Gastroesophageal sphincter (tissue), 4 donors: ENCODE measurements at regions not wholly inside any gene's neighbourhood (a gene's known extent, or its start where the extent isn't known, plus 50 kb on each side); places are given as distances from the start of the nearest gene placed in this dataset.

Experiments used
- ATAC-seq: fragments of 150-250 bp; one replicate; pipeline ENCODE4 v1.9.1; 2016; ENCODE audit warnings: mild to moderate bottlenecking, moderate library complexity
- H3K27ac ChIP-seq, 4 donors: fragments of 200-600 bp; sonication (generic) in 3 of 4; 1 replicate in 3 of 4; 2 replicates in 1 of 4; pipeline ENCODE4 v1.5.1; 2016 to 2019
- H3K27me3 ChIP-seq: fragments of 200-600 bp; sonication (generic); one replicate; pipeline ENCODE4 v1.5.1; 2019
- H3K36me3 ChIP-seq, 2 donors: fragments of 200-600 bp; sonication (generic); one replicate each; pipeline ENCODE4 v1.5.1; 2019; ENCODE audit warnings: control low read depth in 1 of 2
- H3K4me1 ChIP-seq, 3 donors: fragments of 200-600 bp; sonication (generic); 1 replicate in 2 of 3; 2 replicates in 1 of 3; pipeline ENCODE4 v1.5.1; 2016 to 2019; ENCODE audit warnings: control low read depth in 2 of 3
- H3K4me3 ChIP-seq, 2 donors: fragments of 200-600 bp; sonication (generic); one replicate each; pipeline ENCODE4 v1.5.1; 2019; ENCODE audit warnings: mild to moderate bottlenecking in 1 of 2, moderate library complexity in 1 of 2
- H3K9me3 ChIP-seq, 3 donors: fragments of 200-600 bp; sonication (generic); one replicate each; pipeline ENCODE4 v1.5.1; 2017 to 2019; ENCODE audit warnings: control low read depth in 2 of 3
- EP300 ChIP-seq: sonication (generic); formaldehyde crosslinking; IDR thresholded peaks from one replicate; pipeline ENCODE4 v1.6.1; 2017; ENCODE audit warnings: antibody characterized with exemption, mild to moderate bottlenecking
- POLR2A ChIP-seq, 2 donors: fragments of 450-650 bp; IDR thresholded peaks; one replicate each; pipeline ENCODE4 v1.6.1; 2017; ENCODE audit warnings: antibody characterized with exemption in 2 of 2, mild to moderate bottlenecking in 2 of 2, moderate library complexity in 1 of 2
- POLR2AphosphoS5 ChIP-seq: sonication (generic); formaldehyde crosslinking; IDR thresholded peaks from one replicate; pipeline ENCODE4 v1.6.1; 2017; ENCODE audit warnings: antibody characterized with exemption
- WGBS, 2 donors: methylation state at CpG; one replicate each; pipeline ENCODE4 v1.1.5; 2018; ENCODE audit warnings: low coverage in 1 of 2; 5-methylcytosine and 5-hydroxymethylcytosine counted together
- TF ChIP-seq, protein P1 (sequence below), 4 experiments: fragments of 200-600 bp in 2 of 4; fragments of 450-650 bp in 2 of 4; sonication (generic) in 1 of 4; IDR thresholded peaks; one replicate each; pipeline ENCODE4 v1.5.1; 2017 to 2019; ENCODE audit warnings: antibody characterized with exemption in 4 of 4, mild to moderate bottlenecking in 2 of 4, moderate library complexity in 2 of 4

GRCh38 chr3:153951276-153951675 is 169.9 kb upstream of the ARHGEF26 start:
- ATAC-seq = no peak
- no peak overlapping the region for H3K27ac ChIP-seq
- peaks cover 0 to 3% (median 0%) of the 10 kb centered on the region in 3 donors for H3K9me3 ChIP-seq
- H3K27me3 ChIP-seq = no peaks in the 10 kb centered on the region
- H3K4me3 ChIP-seq = no peak overlapping the region
- TF ChIP-seq, protein P1, sequence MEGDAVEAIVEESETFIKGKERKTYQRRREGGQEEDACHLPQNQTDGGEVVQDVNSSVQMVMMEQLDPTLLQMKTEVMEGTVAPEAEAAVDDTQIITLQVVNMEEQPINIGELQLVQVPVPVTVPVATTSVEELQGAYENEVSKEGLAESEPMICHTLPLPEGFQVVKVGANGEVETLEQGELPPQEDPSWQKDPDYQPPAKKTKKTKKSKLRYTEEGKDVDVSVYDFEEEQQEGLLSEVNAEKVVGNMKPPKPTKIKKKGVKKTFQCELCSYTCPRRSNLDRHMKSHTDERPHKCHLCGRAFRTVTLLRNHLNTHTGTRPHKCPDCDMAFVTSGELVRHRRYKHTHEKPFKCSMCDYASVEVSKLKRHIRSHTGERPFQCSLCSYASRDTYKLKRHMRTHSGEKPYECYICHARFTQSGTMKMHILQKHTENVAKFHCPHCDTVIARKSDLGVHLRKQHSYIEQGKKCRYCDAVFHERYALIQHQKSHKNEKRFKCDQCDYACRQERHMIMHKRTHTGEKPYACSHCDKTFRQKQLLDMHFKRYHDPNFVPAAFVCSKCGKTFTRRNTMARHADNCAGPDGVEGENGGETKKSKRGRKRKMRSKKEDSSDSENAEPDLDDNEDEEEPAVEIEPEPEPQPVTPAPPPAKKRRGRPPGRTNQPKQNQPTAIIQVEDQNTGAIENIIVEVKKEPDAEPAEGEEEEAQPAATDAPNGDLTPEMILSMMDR (IDR thresholded peaks at IDR 0.05) = no peak
- TF ChIP-seq POLR2A (IDR thresholded peaks at IDR 0.05) = no peak
- TF ChIP-seq POLR2AphosphoS5 = no peak
- TF ChIP-seq EP300 = no peak
- no peaks in the 10 kb centered on the region for H3K4me1 ChIP-seq
- H3K36me3 ChIP-seq = no peaks in the 10 kb centered on the region
- 72 to 75% methylated on average over 2 of the region's 2 CpGs for WGBS, 2 donors

DNA sequence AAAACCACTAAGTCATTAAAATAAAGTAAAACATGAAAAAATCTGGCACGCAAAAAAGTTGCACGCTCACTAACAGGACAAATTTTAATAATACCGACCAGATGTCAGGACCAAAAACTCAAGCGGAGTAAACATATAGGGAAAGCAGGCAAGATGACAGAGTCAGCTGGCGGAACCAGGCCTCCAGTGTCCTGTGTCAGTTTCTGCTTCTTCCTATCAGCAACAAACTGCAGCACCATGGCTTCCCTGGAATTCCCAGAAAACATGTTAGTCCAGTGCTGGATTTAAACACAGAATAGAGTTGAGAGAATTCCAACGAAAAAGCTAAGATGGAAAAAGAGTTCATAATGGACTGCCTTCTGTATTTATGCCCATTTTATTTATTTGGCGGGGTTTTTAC is 169.1 kb upstream of the ARHGEF26 start:
- Histone ChIP-seq H3K27me3 (no peaks in the 10 kb centered on the region), H3K4me1 (no peaks in the 10 kb centered on the region), H3K9me3 (peaks cover 0 to 3% (median 0%) of the 10 kb centered on the region in 3 donors), H3K27ac (no peak overlapping the region), H3K4me3 (no peak overlapping the region), H3K36me3 (no peaks in the 10 kb centered on the region)
- no peak for ATAC-seq
- TF ChIP-seq POLR2A (IDR thresholded peaks at IDR 0.05) (no peak), EP300 (no peak), POLR2AphosphoS5 (no peak)
- TF ChIP-seq, protein P1 (IDR thresholded peaks at IDR 0.05) = no peak
- 87 to 94% methylated on average over 6 to 7 of the region's 7 CpGs for WGBS, 2 donors

DNA sequence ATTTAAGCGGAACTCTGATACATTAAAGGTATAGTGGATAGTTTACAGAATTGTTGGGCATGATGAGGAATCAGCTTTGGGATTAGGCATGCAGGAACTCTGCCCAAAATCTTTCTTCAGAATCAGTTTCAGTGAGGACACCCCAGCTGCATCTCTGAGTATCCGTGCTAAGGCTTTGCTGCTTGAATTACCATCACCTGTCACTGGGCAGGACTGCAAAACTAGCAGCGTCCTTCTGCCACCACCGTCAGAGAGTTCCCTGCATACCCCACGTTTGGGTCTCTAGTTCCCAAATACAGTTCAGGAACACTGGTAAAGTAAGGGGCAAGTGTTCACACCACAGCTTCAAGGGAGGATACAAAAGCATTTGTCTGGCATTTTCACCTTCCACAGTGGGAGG is 164.6 kb upstream of the ARHGEF26 start:
- 80 to 88% methylated on average over 2 to 4 of the region's 5 CpGs for WGBS, 2 donors
- Histone ChIP-seq H3K9me3 (no peaks in the 10 kb centered on the region), H3K4me3 (no peak overlapping the region), H3K4me1 (peaks cover 0 to 22% (median 5%) of the 10 kb centered on the region in 3 donors), H3K27me3 (no peaks in the 10 kb centered on the region), H3K27ac (no peak overlapping the region), H3K36me3 (no peaks in the 10 kb centered on the region)
- TF ChIP-seq, protein P1 (IDR thresholded peaks at IDR 0.05) = no peak
- TF ChIP-seq POLR2A (IDR thresholded peaks at IDR 0.05) (no peak), POLR2AphosphoS5 (no peak), EP300 (no peak)
- no peak for ATAC-seq

- H3K27ac ChIP-seq = no peak overlapping the region
- 33 to 50% methylated on average over 1 of the region's 1 CpG for WGBS, 2 donors
- no peaks in the 10 kb centered on the region for H3K27me3 ChIP-seq
- no peaks in the 10 kb centered on the region for H3K36me3 ChIP-seq
- ATAC-seq = no peak
- no peaks in the 10 kb centered on the region for H3K9me3 ChIP-seq
- TF ChIP-seq POLR2A (IDR thresholded peaks at IDR 0.05) (no peak), EP300 (no peak), POLR2AphosphoS5 (no peak)
- TF ChIP-seq, protein P1 (IDR thresholded peaks at IDR 0.05) = no peak
- H3K4me3 ChIP-seq = no peak overlapping the region
- H3K4me1 ChIP-seq = peaks cover 0 to 22% (median 5%) of the 10 kb centered on the region in 3 donors
These were observed 163.8 kb upstream of the ARHGEF26 start for GRCh38 chr3:153957421-153957820.

DNA sequence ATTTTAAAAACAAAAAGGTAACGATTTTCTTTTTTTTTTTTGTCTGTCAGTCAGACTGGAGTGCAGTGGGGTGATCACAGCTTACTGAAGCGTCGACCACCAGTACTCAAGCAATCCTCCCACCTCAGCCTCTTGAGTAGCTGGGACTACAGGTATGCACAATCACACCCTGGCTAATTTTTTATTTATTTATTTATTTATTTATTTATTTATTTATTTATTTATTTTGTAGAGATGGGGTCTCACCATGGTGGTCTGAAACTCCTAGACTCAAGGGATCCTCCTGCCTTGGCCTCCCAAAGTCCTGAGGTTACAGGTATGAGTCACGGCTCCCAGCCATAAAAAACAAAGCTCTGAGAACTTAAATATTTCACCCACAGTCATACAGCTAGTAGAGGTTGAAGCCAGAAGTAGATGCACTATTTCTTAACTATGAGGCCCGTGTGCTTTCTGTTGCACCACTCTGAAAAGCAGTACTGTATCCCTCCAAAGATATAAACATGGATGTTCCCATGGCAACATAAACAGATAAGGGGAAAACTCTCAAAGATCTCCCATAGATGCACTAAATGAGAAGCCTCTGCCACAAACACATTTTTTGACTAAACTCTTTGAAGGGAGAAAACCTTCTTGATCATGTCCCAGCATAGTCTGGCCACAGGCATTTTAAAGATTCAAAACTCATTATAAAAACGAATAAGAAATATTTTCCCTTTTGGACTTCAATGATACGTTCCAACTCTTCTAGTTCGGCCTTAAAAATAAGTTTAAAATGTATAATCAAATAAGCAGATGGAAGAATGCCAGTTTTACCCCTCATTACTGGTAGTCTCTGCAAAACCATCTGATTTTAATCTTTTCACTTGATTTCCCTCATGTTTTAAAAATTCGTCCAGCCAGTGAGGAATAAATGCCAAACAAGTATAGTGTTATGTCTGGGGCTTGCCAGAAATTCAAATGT is 162.3 kb upstream of the ARHGEF26 start:
- no peaks in the 10 kb centered on the region for H3K27me3 ChIP-seq
- peak overlapping the region in 1 of 4 donors; percentile 10 for H3K27ac ChIP-seq
- H3K9me3 ChIP-seq = no peaks in the 10 kb centered on the region
- H3K36me3 ChIP-seq = no peaks in the 10 kb centered on the region
- WGBS, 2 donors = 44 to 48% methylated on average over 8 of the region's 9 CpGs
- peaks cover 0 to 22% (median 5%) of the 10 kb centered on the region in 3 donors for H3K4me1 ChIP-seq
- no peak for TF ChIP-seq POLR2A (IDR thresholded peaks at IDR 0.05)
- TF ChIP-seq, protein P1 (IDR thresholded peaks at IDR 0.05) = no peak
- no peak for TF ChIP-seq EP300
- no peak for TF ChIP-seq POLR2AphosphoS5
- no peak overlapping the region for H3K4me3 ChIP-seq
- peak; percentile 43 for ATAC-seq
